Epithelial cell of proximal tubule (primary cell): ENCODE measurements at regions not wholly inside any gene's neighbourhood (a gene's known extent, or its start where the extent isn't known, plus 50 kb on each side); places are given as distances from the start of the nearest gene placed in this dataset.

Source experiments
- DNase-seq: peaks from one replicate; pipeline ENCODE4 v3.0.0-alpha.2; 2011; ENCODE audit warnings: low read depth
- H3K4me3 ChIP-seq: 2 replicates; pipeline ENCODE4 v1.5.1; 2011; ENCODE audit warnings: low read depth, mild to moderate bottlenecking, low read length
- TF ChIP-seq, protein P1 (sequence below): conservative IDR thresholded peaks from 2 replicates; pipeline ENCODE4 v1.5.1; 2012; ENCODE audit warnings: low read depth, mild to moderate bottlenecking, low read length

GRCh38 chr5:67308988-67309688 lies 112.5 kb upstream of the CD180 start:
- TF ChIP-seq, protein P1, sequence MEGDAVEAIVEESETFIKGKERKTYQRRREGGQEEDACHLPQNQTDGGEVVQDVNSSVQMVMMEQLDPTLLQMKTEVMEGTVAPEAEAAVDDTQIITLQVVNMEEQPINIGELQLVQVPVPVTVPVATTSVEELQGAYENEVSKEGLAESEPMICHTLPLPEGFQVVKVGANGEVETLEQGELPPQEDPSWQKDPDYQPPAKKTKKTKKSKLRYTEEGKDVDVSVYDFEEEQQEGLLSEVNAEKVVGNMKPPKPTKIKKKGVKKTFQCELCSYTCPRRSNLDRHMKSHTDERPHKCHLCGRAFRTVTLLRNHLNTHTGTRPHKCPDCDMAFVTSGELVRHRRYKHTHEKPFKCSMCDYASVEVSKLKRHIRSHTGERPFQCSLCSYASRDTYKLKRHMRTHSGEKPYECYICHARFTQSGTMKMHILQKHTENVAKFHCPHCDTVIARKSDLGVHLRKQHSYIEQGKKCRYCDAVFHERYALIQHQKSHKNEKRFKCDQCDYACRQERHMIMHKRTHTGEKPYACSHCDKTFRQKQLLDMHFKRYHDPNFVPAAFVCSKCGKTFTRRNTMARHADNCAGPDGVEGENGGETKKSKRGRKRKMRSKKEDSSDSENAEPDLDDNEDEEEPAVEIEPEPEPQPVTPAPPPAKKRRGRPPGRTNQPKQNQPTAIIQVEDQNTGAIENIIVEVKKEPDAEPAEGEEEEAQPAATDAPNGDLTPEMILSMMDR = no peak
- DNase-seq = no peak
- no peak overlapping the region for H3K4me3 ChIP-seq

GRCh38 chr5:67306965-67307607 lies 110.5 kb upstream of the CD180 start:
- DNase-seq = no peak
- H3K4me3 ChIP-seq = no peak overlapping the region
- TF ChIP-seq, protein P1 = no peak

- no peak for DNase-seq
- no peak overlapping the region for H3K4me3 ChIP-seq
- TF ChIP-seq, protein P1 = no peak
These were observed 109.5 kb upstream of the CD180 start for GRCh38 chr5:67305913-67306710.

DNA sequence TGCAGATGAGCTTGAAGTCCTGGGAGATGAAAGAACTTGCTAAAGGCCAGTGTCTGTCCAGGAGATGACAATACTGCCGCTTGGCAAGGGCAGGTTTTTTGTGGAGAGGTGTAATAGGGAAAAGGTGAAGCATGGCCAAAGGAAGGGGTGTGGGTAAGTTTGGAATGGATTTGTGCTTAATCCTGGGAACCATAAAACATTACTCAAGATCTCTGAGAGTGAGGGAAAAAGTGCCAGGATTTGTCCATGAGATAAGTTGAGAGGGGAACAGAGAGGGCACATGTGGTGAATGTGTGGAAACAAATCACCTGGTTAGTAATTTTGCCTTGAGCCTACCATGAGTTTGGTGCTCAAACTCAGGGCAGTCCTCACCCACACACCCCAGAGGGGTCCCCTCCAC lies 108.8 kb upstream of the CD180 start:
- DNase-seq = no peak
- TF ChIP-seq, protein P1 = no peak
- H3K4me3 ChIP-seq = no peak overlapping the region

DNA sequence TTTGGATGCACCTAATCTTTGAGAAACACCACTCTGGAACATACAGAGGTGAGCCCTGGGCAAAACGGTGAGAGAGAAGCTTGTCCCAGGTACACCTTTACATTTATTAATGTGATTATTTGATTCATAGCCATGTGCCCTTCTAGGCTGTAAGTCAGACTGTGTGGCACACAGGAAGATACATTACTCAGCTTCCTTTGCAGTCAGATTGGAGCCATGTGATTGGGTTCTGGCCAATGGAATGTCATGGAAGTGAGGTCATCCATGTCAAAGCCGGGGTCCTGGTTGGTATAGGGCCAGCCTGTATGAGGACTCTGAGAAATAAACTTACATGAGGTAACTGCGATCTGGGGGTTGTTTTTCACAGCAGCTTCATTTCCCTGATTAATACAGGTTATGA lies 106.8 kb upstream of the CD180 start:
- DNase-seq = no peak
- no peak overlapping the region for H3K4me3 ChIP-seq
- TF ChIP-seq, protein P1 = no peak

DNA sequence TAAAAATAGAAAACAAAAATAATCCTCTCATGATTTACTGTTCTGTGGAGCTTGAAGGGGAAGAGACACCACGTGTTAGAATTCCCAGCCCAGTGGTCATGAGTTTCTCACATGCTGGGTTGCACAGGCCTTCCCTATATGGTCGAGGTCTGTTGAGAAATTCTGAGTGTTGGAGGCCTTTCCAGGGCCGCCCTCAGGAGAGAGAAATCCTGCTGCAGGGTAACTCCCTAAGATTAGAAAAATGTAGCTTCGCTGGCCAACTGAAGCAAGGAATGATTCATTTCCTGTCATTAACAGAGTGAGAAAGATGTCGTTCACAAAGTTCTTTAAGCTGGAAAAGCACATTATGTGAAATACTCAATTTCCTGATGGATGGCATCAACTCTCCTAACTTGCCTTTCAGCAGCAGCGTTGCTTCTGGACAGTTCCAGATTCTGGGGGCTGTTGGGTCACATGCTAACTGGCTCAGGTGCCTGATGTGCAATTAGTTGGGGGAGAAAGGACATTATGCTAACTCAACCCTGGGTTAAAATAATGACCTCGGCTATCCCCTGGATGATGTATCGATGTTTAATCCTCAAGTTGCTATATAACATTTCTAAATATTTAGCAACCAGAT lies 104.8 kb upstream of the CD180 start:
- no peak overlapping the region for H3K4me3 ChIP-seq
- DNase-seq = peak; percentile 93
- TF ChIP-seq, protein P1 = no peak
